ENCODE measurements at regions not wholly inside any gene's neighbourhood (a gene's known extent, or its start where the extent isn't known, plus 50 kb on each side); places are given as distances from the start of the nearest gene placed in this dataset.

DNA sequence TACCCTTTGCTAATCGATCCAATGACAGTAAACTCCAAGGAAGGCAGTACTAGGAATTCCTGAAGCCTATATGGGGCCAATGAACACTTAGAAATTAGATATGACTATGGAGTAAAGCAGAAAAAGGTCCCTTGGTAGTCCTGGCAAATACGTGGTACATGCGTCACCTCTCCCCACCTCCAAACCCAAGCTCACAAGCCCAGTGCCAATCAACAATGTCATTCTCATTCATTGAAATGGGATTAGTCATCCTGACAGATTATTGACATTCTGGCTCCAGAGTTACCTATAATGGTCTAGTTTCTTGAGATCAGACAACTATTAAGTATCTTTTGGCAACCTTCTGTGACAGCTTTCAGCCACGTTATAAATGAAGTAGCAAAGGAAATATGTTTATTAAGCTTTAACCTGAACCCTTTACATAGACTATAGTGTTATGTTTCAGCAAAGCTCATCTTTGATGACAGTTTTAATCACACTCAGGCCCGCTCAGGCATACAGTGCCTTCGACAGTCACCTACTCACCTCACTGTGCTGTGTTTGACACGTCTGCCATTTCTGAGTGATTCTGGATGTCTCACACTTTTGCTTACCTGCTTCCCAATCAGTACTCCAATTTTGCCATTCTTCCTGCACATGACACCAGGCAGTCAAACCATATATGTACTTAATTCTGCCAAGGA, 69.6 kb upstream of the ADO start:
- no peak overlapping the region for H3K9ac ChIP-seq
- no peak for DNase-seq
- H3K79me2 ChIP-seq (ENCODE audit: insufficient read depth) = no peaks in the 10 kb centered on the region
- no peak overlapping the region for H3K4me3 ChIP-seq (ENCODE audit: low read depth in 2 of 2, low read length in 1 of 2)
- no peak overlapping the region for H3K27ac ChIP-seq (ENCODE audit: low read depth in 2 of 2, low read length in 1 of 2)
- no peaks in the 10 kb centered on the region for H3K9me2 ChIP-seq
- H4K20me1 ChIP-seq (ENCODE audit: insufficient read depth) = no peaks in the 10 kb centered on the region
- H2AFZ ChIP-seq (ENCODE audit: low read depth) = no peak overlapping the region
- no peaks in the 10 kb centered on the region for H3K36me3 ChIP-seq (replicated peaks in 1 of 2; ENCODE audit: control insufficient read depth in 1 of 2, insufficient read depth in 2 of 2, low read length in 1 of 2)
- H3K27me3 ChIP-seq (ENCODE audit: insufficient read depth) = no peaks in the 10 kb centered on the region; the same call in 1 of the 2 replicates
- WGBS (ENCODE audit: low lambda C conversion rate) = 56% methylated on average over 7 of the region's 7 CpGs
- H3K4me1 ChIP-seq (ENCODE audit: control insufficient read depth in 1 of 2, insufficient read depth in 2 of 2, low read depth in 1 of 2, low read length in 1 of 2) = no peaks in the 10 kb centered on the region
- H3K9me3 ChIP-seq = no peaks in the 10 kb centered on the region
- H3K4me2 ChIP-seq = no peak overlapping the region
- H3F3A ChIP-seq (replicated peaks; ENCODE audit: insufficient read depth) = no peaks in the 10 kb centered on the region
- ChIA-PET POLR2A (no interaction called here), CTCF (no interaction called here)
- TF ChIP-seq, protein P1, sequence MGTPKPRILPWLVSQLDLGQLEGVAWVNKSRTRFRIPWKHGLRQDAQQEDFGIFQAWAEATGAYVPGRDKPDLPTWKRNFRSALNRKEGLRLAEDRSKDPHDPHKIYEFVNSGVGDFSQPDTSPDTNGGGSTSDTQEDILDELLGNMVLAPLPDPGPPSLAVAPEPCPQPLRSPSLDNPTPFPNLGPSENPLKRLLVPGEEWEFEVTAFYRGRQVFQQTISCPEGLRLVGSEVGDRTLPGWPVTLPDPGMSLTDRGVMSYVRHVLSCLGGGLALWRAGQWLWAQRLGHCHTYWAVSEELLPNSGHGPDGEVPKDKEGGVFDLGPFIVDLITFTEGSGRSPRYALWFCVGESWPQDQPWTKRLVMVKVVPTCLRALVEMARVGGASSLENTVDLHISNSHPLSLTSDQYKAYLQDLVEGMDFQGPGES (IDR thresholded peaks at IDR 0.05; ENCODE audit: low read depth, low read length) = no peak

DNA sequence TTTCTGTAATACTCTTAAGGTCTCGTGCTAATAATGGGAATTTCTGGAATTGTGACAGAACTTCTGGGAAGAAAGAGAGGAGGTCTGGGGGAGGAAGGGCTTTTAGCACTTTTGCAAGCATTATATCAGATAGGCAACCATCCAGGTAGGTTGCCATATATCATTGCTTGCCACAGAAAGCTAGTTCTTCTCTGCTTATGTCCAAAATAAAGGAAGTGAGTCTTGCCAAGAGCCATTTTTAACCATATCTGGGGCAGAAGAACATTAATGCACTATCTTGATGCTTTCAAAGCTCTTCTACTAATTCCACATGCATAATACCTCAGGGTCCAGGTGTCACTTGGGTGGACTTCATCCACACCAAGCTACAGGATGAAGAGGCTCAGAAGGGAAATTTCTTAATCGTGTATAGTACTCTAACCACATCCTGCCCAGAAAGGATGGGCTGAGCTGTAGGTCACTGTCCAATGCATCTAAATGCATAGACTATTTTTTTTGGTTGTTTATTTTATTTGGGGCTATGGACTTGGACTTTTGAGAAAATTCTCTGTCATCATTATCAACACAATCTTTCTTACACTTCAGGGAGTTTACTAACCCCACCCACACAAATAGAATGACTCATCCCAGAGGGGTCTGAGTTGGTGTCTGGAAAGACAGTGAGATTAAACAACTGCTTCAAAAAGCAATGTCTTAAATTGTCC, 68.9 kb upstream of the ADO start:
- Histone ChIP-seq H3K9ac (no peak overlapping the region), H3K9me3 (no peaks in the 10 kb centered on the region), H3K36me3 (replicated peaks in 1 of 2; ENCODE audit: control insufficient read depth in 1 of 2, insufficient read depth in 2 of 2, low read length in 1 of 2) (no peaks in the 10 kb centered on the region), H4K20me1 (ENCODE audit: insufficient read depth) (no peaks in the 10 kb centered on the region), H3K27ac (ENCODE audit: low read depth in 2 of 2, low read length in 1 of 2) (no peak overlapping the region), H3K9me2 (no peaks in the 10 kb centered on the region), H3K4me1 (ENCODE audit: control insufficient read depth in 1 of 2, insufficient read depth in 2 of 2, low read depth in 1 of 2, low read length in 1 of 2) (no peaks in the 10 kb centered on the region), H2AFZ (ENCODE audit: low read depth) (no peak overlapping the region), H3K79me2 (ENCODE audit: insufficient read depth) (no peaks in the 10 kb centered on the region), H3K4me3 (ENCODE audit: low read depth in 2 of 2, low read length in 1 of 2) (no peak overlapping the region), H3K27me3 (ENCODE audit: insufficient read depth) (no peaks in the 10 kb centered on the region), H3K4me2 (no peak overlapping the region), H3F3A (replicated peaks; ENCODE audit: insufficient read depth) (no peaks in the 10 kb centered on the region)
- WGBS (ENCODE audit: low lambda C conversion rate) = 22% methylated on average over 2 of the region's 2 CpGs
- ChIA-PET CTCF (interaction anchor here (1.3 kb wide), 1 partner anchor 9 kb away, joined by 3 read pairs; no protein-coding TSS in a partner anchor), POLR2A (no interaction called here)
- no peak for DNase-seq
- TF ChIP-seq, protein P2, sequence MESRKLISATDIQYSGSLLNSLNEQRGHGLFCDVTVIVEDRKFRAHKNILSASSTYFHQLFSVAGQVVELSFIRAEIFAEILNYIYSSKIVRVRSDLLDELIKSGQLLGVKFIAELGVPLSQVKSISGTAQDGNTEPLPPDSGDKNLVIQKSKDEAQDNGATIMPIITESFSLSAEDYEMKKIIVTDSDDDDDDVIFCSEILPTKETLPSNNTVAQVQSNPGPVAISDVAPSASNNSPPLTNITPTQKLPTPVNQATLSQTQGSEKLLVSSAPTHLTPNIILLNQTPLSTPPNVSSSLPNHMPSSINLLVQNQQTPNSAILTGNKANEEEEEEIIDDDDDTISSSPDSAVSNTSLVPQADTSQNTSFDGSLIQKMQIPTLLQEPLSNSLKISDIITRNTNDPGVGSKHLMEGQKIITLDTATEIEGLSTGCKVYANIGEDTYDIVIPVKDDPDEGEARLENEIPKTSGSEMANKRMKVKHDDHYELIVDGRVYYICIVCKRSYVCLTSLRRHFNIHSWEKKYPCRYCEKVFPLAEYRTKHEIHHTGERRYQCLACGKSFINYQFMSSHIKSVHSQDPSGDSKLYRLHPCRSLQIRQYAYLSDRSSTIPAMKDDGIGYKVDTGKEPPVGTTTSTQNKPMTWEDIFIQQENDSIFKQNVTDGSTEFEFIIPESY (IDR thresholded peaks at IDR 0.05; ENCODE audit: borderline replicate concordance, low read depth) = no peak
- TF ChIP-seq YY1 (IDR thresholded peaks at IDR 0.05; ENCODE audit: low read depth) (no peak), TEAD4 (IDR thresholded peaks at IDR 0.05; ENCODE audit: borderline replicate concordance, insufficient read depth) (no peak), NRF1 (IDR thresholded peaks at IDR 0.05; ENCODE audit: low read depth, low read length) (no peak), RFX5 (IDR thresholded peaks at IDR 0.05; ENCODE audit: low read length) (no peak), MXI1 (IDR thresholded peaks at IDR 0.05; ENCODE audit: low read depth, low read length) (no peak), GABPA (IDR thresholded peaks at IDR 0.05; ENCODE audit: low read depth) (no peak), MEF2A (IDR thresholded peaks at IDR 0.05; ENCODE audit: borderline replicate concordance, low read depth) (no peak), TAF1 (IDR thresholded peaks at IDR 0.05; ENCODE audit: borderline replicate concordance, low read depth, low read length) (no peak), GATA2 (CRISPR knock-in tag; IDR thresholded peaks at IDR 0.05) (no peak), TCF12 (IDR thresholded peaks at IDR 0.05) (no peak)
- TF ChIP-seq, protein P3, sequence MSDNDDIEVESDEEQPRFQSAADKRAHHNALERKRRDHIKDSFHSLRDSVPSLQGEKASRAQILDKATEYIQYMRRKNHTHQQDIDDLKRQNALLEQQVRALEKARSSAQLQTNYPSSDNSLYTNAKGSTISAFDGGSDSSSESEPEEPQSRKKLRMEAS (IDR thresholded peaks at IDR 0.05; ENCODE audit: low read depth) = no peak
- TF ChIP-seq, protein P4, sequence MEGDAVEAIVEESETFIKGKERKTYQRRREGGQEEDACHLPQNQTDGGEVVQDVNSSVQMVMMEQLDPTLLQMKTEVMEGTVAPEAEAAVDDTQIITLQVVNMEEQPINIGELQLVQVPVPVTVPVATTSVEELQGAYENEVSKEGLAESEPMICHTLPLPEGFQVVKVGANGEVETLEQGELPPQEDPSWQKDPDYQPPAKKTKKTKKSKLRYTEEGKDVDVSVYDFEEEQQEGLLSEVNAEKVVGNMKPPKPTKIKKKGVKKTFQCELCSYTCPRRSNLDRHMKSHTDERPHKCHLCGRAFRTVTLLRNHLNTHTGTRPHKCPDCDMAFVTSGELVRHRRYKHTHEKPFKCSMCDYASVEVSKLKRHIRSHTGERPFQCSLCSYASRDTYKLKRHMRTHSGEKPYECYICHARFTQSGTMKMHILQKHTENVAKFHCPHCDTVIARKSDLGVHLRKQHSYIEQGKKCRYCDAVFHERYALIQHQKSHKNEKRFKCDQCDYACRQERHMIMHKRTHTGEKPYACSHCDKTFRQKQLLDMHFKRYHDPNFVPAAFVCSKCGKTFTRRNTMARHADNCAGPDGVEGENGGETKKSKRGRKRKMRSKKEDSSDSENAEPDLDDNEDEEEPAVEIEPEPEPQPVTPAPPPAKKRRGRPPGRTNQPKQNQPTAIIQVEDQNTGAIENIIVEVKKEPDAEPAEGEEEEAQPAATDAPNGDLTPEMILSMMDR (IDR thresholded peaks at IDR 0.05) = no peak
- TF ChIP-seq, protein P5, sequence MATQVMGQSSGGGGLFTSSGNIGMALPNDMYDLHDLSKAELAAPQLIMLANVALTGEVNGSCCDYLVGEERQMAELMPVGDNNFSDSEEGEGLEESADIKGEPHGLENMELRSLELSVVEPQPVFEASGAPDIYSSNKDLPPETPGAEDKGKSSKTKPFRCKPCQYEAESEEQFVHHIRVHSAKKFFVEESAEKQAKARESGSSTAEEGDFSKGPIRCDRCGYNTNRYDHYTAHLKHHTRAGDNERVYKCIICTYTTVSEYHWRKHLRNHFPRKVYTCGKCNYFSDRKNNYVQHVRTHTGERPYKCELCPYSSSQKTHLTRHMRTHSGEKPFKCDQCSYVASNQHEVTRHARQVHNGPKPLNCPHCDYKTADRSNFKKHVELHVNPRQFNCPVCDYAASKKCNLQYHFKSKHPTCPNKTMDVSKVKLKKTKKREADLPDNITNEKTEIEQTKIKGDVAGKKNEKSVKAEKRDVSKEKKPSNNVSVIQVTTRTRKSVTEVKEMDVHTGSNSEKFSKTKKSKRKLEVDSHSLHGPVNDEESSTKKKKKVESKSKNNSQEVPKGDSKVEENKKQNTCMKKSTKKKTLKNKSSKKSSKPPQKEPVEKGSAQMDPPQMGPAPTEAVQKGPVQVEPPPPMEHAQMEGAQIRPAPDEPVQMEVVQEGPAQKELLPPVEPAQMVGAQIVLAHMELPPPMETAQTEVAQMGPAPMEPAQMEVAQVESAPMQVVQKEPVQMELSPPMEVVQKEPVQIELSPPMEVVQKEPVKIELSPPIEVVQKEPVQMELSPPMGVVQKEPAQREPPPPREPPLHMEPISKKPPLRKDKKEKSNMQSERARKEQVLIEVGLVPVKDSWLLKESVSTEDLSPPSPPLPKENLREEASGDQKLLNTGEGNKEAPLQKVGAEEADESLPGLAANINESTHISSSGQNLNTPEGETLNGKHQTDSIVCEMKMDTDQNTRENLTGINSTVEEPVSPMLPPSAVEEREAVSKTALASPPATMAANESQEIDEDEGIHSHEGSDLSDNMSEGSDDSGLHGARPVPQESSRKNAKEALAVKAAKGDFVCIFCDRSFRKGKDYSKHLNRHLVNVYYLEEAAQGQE (IDR thresholded peaks at IDR 0.05; ENCODE audit: low read depth, low read length) = no peak
- TF ChIP-seq, protein P6, sequence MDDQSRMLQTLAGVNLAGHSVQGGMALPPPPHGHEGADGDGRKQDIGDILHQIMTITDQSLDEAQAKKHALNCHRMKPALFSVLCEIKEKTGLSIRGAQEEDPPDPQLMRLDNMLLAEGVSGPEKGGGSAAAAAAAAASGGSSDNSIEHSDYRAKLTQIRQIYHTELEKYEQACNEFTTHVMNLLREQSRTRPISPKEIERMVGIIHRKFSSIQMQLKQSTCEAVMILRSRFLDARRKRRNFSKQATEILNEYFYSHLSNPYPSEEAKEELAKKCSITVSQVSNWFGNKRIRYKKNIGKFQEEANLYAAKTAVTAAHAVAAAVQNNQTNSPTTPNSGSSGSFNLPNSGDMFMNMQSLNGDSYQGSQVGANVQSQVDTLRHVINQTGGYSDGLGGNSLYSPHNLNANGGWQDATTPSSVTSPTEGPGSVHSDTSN (IDR thresholded peaks at IDR 0.05) = no peak

All from SK-N-SH (cell line).